ENCODE measurements at regions not wholly inside any gene's neighbourhood (a gene's known extent, or its start where the extent isn't known, plus 50 kb on each side); places are given as distances from the start of the nearest gene placed in this dataset.

GRCh38 chr11:134857035-134857434, 445.0 kb upstream of the B3GAT1 start:
- TF ChIP-seq CTCF (IDR thresholded peaks at IDR 0.05) (no peak), POLR2A (IDR thresholded peaks at IDR 0.05) (no peak)

All from body of pancreas (tissue), 4 donors.